Neural cell (in vitro differentiated cells): ENCODE measurements at regions not wholly inside any gene's neighbourhood (a gene's known extent, or its start where the extent isn't known, plus 50 kb on each side); places are given as distances from the start of the nearest gene placed in this dataset.

Experiments used
- H2AFZ ChIP-seq: fragments of 200-600, 300-800 bp; sonication (generic), shearing (Covaris generic); 2 replicates; pipeline ENCODE4 v1.6.0; 2014; ENCODE audit warnings: low read depth, mild to moderate bottlenecking, antibody characterized with exemption, low read length, moderate library complexity
- H3F3A ChIP-seq: fragments of 200-600 bp; shearing (Covaris generic); 2 replicates; pipeline ENCODE4 v1.6.1; 2016; ENCODE audit warnings: mild to moderate bottlenecking, moderate library complexity, mixed read lengths, antibody characterized with exemption, low read length; ENCODE audit not compliant: insufficient read depth, poor library complexity, severe bottlenecking
- H3K27ac ChIP-seq: fragments of 200-600, 300-800 bp; sonication (generic), shearing (Covaris generic); 2 replicates; pipeline ENCODE4 v1.5.1; 2014; ENCODE audit warnings: mild to moderate bottlenecking, low read length, moderate library complexity
- H3K27me3 ChIP-seq: fragments of 300-800, 200-600 bp; sonication (generic), shearing (Covaris generic); 2 replicates; pipeline ENCODE4 v1.6.0; 2014; ENCODE audit warnings: mild to moderate bottlenecking, low read depth, low read length, moderate library complexity; ENCODE audit not compliant: insufficient read depth
- H3K36me3 ChIP-seq: fragments of 300-800, 200-600 bp; sonication (generic), shearing (Covaris generic); 2 replicates; pipeline ENCODE4 v1.5.1; 2014; ENCODE audit warnings: mild to moderate bottlenecking, antibody characterized with exemption, low read length, moderate library complexity; ENCODE audit not compliant: insufficient read depth
- H3K4me2 ChIP-seq: fragments of 300-800, 200-600 bp; sonication (generic), shearing (Covaris generic); 2 replicates; pipeline ENCODE4 v1.6.0; 2014; ENCODE audit warnings: mild to moderate bottlenecking, low read length
- H3K4me3 ChIP-seq: fragments of 300-800, 200-600 bp; sonication (generic), shearing (Covaris generic); 2 replicates; pipeline ENCODE4 v1.5.1; 2014; ENCODE audit warnings: mild to moderate bottlenecking, low read length, moderate library complexity
- H3K79me2 ChIP-seq: fragments of 200-600 bp; shearing (Covaris generic); replicated peaks from 2 replicates; pipeline ENCODE4 v1.6.0; 2014; ENCODE audit warnings: mild to moderate bottlenecking, low read length, moderate library complexity; ENCODE audit not compliant: insufficient read depth
- H3K9ac ChIP-seq: fragments of 300-800, 200-600 bp; sonication (generic), shearing (Covaris generic); 2 replicates; pipeline ENCODE4 v1.6.1; 2016; ENCODE audit warnings: mild to moderate bottlenecking, low read length, mixed read lengths
- H3K9me2 ChIP-seq: fragments of 200-600 bp; shearing (Covaris generic); 2 replicates; pipeline ENCODE4 v1.6.1; 2016; ENCODE audit warnings: mild to moderate bottlenecking, low read length, mixed read lengths; ENCODE audit not compliant: insufficient read depth
- H3K9me3 ChIP-seq: fragments of 200-600, 300-800 bp; sonication (generic), shearing (Covaris generic); 2 replicates; pipeline ENCODE4 v1.6.1; 2016; ENCODE audit warnings: mild to moderate bottlenecking, mixed run types, low read length, moderate library complexity, mixed read lengths
- H4K20me1 ChIP-seq: fragments of 200-600 bp; shearing (Covaris generic); 2 replicates; pipeline ENCODE4 v1.6.1; 2016; ENCODE audit warnings: mild to moderate bottlenecking, mixed run types; ENCODE audit not compliant: insufficient read depth
- EP300 ChIP-seq: fragments of 450-650 bp; conservative IDR thresholded peaks from 2 replicates; pipeline ENCODE4 v1.6.1; 2014; ENCODE audit warnings: antibody characterized with exemption, mild to moderate bottlenecking, moderate library complexity; ENCODE audit not compliant: poor library complexity, severe bottlenecking
- EZH2 ChIP-seq: fragments of 200-600, 300-800 bp; shearing (Covaris generic), sonication (generic); IDR thresholded peaks from 2 replicates; pipeline ENCODE4 v1.6.1; 2014; ENCODE audit warnings: antibody characterized with exemption, low read length, borderline replicate concordance, mild to moderate bottlenecking; ENCODE audit not compliant: insufficient read depth, poor library complexity, severe bottlenecking
- MXI1 ChIP-seq: fragments of 450-650 bp; conservative IDR thresholded peaks from 2 replicates; pipeline ENCODE4 v1.6.1; 2014; ENCODE audit warnings: antibody characterized with exemption, mild to moderate bottlenecking; ENCODE audit not compliant: poor library complexity, severe bottlenecking
- POLR2AphosphoS5 ChIP-seq: IDR thresholded peaks from 2 replicates; pipeline ENCODE4 v1.6.1; 2012
- RAD21 ChIP-seq: fragments of 450-650 bp; conservative IDR thresholded peaks from 2 replicates; pipeline ENCODE4 v1.6.1; 2014; ENCODE audit warnings: antibody characterized with exemption, mild to moderate bottlenecking, moderate library complexity
- SMC3 ChIP-seq: fragments of 450-650 bp; conservative IDR thresholded peaks from 2 replicates; pipeline ENCODE4 v1.6.1; 2014; ENCODE audit warnings: antibody characterized with exemption, mild to moderate bottlenecking, moderate library complexity; ENCODE audit not compliant: poor library complexity
- TAF1 ChIP-seq: IDR thresholded peaks from 2 replicates; pipeline ENCODE4 v1.6.1; 2012; ENCODE audit warnings: low read depth
- TF ChIP-seq, protein P1 (sequence below): fragments of 450-650 bp; IDR thresholded peaks from 2 replicates; pipeline ENCODE4 v1.5.1; 2014; ENCODE audit warnings: antibody characterized with exemption, mild to moderate bottlenecking, moderate library complexity; ENCODE audit not compliant: poor library complexity, severe bottlenecking
- TF ChIP-seq, protein P2 (sequence below): IDR thresholded peaks from 2 replicates; pipeline ENCODE4 v1.6.1; 2012; ENCODE audit warnings: borderline replicate concordance

DNA sequence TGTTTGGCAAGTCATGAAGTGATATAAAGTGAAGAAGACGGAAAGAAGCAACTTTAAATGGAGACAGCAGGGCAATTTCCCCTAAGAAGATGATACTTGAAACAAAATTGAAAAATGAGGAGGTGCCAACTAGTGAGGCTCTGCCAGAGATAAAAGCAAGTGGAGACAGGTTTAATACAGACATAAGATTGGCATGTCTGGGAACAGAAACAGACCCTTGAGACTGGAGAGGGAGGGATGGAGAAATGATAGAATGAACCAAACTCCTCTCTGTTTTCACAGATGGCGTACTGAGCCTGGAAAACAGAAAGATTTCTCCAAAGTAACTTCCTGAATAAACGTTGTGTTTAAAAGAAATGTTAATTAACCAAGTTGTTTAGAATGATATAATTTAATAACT lies 354.5 kb upstream of the ANO5 start:
- no peaks in the 10 kb centered on the region for H3K79me2 ChIP-seq
- no peaks in the 10 kb centered on the region for H3K36me3 ChIP-seq
- H2AFZ ChIP-seq: no peak overlapping the region
- H3K4me2 ChIP-seq: no peak overlapping the region
- TF ChIP-seq POLR2AphosphoS5 (peak; percentile 71), EZH2 (no peak), EP300 (peak; percentile 60)
- H3K4me3 ChIP-seq: no peak overlapping the region
- no peak overlapping the region for H3K9ac ChIP-seq
- no peak overlapping the region for H3K27ac ChIP-seq
- no peaks in the 10 kb centered on the region for H3K9me3 ChIP-seq
- H3K27me3 ChIP-seq: no peaks in the 10 kb centered on the region
- H3F3A ChIP-seq: no peaks in the 10 kb centered on the region
- H4K20me1 ChIP-seq: no peaks in the 10 kb centered on the region
- no peaks in the 10 kb centered on the region for H3K9me2 ChIP-seq

DNA sequence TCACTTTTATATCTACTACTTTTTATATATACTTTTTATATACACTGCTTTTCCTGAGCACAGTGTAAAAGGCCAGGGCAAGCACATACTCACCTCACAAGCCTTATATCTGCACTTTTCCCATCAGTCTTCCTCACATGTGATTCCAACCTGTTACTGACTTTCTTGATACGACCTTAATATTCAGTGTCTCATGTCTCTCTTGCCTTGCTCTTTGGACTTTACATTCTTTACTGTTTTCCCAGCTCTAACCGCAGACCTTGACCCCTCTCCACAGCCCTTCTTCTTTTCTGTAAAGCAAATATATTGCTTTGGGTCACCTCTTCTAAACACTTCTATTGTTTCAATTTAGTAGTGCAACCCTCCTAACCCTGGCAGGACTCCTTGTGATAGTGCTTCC lies 353.1 kb upstream of the ANO5 start:
- H4K20me1 ChIP-seq: no peaks in the 10 kb centered on the region
- H3K79me2 ChIP-seq: no peaks in the 10 kb centered on the region
- no peaks in the 10 kb centered on the region for H3K9me3 ChIP-seq
- H3K27me3 ChIP-seq: no peaks in the 10 kb centered on the region
- no peaks in the 10 kb centered on the region for H3F3A ChIP-seq
- H2AFZ ChIP-seq: no peak overlapping the region
- H3K27ac ChIP-seq: no peak overlapping the region
- no peaks in the 10 kb centered on the region for H3K36me3 ChIP-seq
- TF ChIP-seq EP300 (no peak), RAD21 (no peak), POLR2AphosphoS5 (no peak), TAF1 (no peak), MXI1 (no peak), EZH2 (no peak), SMC3 (no peak)
- TF ChIP-seq, protein P1, sequence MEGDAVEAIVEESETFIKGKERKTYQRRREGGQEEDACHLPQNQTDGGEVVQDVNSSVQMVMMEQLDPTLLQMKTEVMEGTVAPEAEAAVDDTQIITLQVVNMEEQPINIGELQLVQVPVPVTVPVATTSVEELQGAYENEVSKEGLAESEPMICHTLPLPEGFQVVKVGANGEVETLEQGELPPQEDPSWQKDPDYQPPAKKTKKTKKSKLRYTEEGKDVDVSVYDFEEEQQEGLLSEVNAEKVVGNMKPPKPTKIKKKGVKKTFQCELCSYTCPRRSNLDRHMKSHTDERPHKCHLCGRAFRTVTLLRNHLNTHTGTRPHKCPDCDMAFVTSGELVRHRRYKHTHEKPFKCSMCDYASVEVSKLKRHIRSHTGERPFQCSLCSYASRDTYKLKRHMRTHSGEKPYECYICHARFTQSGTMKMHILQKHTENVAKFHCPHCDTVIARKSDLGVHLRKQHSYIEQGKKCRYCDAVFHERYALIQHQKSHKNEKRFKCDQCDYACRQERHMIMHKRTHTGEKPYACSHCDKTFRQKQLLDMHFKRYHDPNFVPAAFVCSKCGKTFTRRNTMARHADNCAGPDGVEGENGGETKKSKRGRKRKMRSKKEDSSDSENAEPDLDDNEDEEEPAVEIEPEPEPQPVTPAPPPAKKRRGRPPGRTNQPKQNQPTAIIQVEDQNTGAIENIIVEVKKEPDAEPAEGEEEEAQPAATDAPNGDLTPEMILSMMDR: no peak
- TF ChIP-seq, protein P2, sequence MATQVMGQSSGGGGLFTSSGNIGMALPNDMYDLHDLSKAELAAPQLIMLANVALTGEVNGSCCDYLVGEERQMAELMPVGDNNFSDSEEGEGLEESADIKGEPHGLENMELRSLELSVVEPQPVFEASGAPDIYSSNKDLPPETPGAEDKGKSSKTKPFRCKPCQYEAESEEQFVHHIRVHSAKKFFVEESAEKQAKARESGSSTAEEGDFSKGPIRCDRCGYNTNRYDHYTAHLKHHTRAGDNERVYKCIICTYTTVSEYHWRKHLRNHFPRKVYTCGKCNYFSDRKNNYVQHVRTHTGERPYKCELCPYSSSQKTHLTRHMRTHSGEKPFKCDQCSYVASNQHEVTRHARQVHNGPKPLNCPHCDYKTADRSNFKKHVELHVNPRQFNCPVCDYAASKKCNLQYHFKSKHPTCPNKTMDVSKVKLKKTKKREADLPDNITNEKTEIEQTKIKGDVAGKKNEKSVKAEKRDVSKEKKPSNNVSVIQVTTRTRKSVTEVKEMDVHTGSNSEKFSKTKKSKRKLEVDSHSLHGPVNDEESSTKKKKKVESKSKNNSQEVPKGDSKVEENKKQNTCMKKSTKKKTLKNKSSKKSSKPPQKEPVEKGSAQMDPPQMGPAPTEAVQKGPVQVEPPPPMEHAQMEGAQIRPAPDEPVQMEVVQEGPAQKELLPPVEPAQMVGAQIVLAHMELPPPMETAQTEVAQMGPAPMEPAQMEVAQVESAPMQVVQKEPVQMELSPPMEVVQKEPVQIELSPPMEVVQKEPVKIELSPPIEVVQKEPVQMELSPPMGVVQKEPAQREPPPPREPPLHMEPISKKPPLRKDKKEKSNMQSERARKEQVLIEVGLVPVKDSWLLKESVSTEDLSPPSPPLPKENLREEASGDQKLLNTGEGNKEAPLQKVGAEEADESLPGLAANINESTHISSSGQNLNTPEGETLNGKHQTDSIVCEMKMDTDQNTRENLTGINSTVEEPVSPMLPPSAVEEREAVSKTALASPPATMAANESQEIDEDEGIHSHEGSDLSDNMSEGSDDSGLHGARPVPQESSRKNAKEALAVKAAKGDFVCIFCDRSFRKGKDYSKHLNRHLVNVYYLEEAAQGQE: no peak
- no peak overlapping the region for H3K4me3 ChIP-seq
- no peak overlapping the region for H3K9ac ChIP-seq
- H3K9me2 ChIP-seq: no peaks in the 10 kb centered on the region
- H3K4me2 ChIP-seq: no peak overlapping the region

DNA sequence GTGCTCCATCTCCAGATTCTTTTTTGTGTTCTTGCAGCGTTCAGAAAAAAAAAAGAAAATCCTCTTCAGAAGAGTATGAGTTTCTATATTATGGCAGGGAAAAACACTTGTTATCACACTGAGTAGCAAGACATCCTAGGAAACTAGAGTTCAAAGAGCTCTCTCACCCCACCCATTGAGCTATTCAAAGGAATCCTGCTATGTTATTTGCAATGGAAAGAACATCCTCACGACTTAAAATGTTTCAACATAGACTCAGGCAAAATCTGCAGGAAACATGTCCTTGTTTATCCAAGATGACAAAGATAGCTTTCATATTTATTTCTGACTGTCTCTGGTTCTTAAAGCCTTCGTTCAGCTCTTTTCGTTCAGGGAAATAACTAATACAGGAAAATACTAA lies 331.6 kb upstream of the ANO5 start:
- no peak for TF ChIP-seq SMC3

More for the DNA sequence above, 331.6 kb upstream of the ANO5 start:
- no peak overlapping the region for H3K27ac ChIP-seq
- H3K9ac ChIP-seq: no peak overlapping the region
- no peaks in the 10 kb centered on the region for H3K9me2 ChIP-seq
- no peak overlapping the region for H2AFZ ChIP-seq
- no peaks in the 10 kb centered on the region for H3F3A ChIP-seq
- H3K4me3 ChIP-seq: no peak overlapping the region
- H3K27me3 ChIP-seq: no peaks in the 10 kb centered on the region
- H4K20me1 ChIP-seq: no peaks in the 10 kb centered on the region
- H3K4me2 ChIP-seq: no peak overlapping the region
- no peaks in the 10 kb centered on the region for H3K79me2 ChIP-seq
- no peaks in the 10 kb centered on the region for H3K36me3 ChIP-seq
- no peaks in the 10 kb centered on the region for H3K9me3 ChIP-seq
